Fibroblast of lung (primary cell): ENCODE measurements at regions not wholly inside any gene's neighbourhood (a gene's known extent, or its start where the extent isn't known, plus 50 kb on each side); places are given as distances from the start of the nearest gene placed in this dataset.

Experiments
- EZH2 ChIP-seq: IDR thresholded peaks from 2 replicates; pipeline ENCODE4 v1.5.1; 2012; ENCODE audit warnings: low read length, control low read depth, mild to moderate bottlenecking; ENCODE audit errors: missing control alignments
- TF ChIP-seq, protein P1 (sequence below), 2 donors: IDR thresholded peaks in 1 of 2; conservative IDR thresholded peaks in 1 of 2; 1 replicate in 1 of 2; 2 replicates in 1 of 2; pipeline ENCODE4 v1.5.1; 2011 to 2012; ENCODE audit warnings: low read length in 2 of 2, control low read depth in 1 of 2, inconsistent platforms in 1 of 2, low read depth in 1 of 2, mild to moderate bottlenecking in 1 of 2

DNA sequence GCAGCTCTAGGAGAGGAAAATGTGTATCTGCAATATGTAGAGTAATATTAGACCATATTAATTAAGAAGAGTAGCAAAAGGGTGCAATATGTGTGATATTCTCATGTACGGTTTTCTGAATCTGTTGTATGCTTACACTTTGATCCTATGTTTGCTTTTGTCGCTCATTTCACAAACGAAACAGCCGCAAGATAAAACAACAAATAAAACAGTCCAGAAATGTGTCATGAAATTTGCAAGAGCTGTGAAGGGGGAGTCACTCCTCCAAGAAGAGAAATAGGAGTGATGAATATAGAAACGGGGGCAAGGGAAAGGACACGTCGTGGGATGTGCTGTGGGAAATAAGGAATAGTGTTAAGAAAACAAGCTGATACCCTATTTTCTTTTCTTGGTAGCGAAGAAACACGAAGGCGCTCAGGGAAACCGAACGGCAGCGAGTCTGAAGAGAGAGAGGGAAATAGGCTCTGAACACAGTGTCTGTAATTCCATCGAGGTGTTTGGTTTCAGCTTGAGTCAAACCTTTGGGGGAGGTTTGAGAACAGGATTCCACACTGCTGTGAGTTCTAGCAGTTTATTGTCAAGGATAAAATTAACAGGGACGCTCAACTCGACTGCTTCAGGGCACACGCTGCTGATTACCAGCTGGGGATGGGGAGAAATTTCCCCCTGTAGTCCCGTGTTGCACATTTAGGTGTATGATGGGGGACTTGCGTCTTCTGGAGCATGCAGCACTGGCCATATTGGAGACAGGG is 595.6 kb upstream of the TENM3 start:
- TF ChIP-seq, protein P1, sequence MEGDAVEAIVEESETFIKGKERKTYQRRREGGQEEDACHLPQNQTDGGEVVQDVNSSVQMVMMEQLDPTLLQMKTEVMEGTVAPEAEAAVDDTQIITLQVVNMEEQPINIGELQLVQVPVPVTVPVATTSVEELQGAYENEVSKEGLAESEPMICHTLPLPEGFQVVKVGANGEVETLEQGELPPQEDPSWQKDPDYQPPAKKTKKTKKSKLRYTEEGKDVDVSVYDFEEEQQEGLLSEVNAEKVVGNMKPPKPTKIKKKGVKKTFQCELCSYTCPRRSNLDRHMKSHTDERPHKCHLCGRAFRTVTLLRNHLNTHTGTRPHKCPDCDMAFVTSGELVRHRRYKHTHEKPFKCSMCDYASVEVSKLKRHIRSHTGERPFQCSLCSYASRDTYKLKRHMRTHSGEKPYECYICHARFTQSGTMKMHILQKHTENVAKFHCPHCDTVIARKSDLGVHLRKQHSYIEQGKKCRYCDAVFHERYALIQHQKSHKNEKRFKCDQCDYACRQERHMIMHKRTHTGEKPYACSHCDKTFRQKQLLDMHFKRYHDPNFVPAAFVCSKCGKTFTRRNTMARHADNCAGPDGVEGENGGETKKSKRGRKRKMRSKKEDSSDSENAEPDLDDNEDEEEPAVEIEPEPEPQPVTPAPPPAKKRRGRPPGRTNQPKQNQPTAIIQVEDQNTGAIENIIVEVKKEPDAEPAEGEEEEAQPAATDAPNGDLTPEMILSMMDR (conservative IDR thresholded peaks at IDR 0.05 in 1 of 2, IDR thresholded peaks at IDR 0.05 in 1 of 2; ENCODE audit: low read depth in 1 of 2, low read length in 2 of 2) = no peak
- no peak for TF ChIP-seq EZH2
